ENCODE measurements at regions not wholly inside any gene's neighbourhood (a gene's known extent, or its start where the extent isn't known, plus 50 kb on each side); places are given as distances from the start of the nearest gene placed in this dataset.

GRCh38 chr12:130016986-130017385 is 113.2 kb upstream of the TMEM132D start:
- no peaks in the 10 kb centered on the region for H3K36me3 ChIP-seq
- TF ChIP-seq POLR2A (IDR thresholded peaks at IDR 0.05) (no peak), CTCF (IDR thresholded peaks at IDR 0.05) (no peak), POLR2AphosphoS5 (IDR thresholded peaks at IDR 0.05) (no peak)
- peak overlapping the region in 1 of 2 donors; percentile 17 for H3K27ac ChIP-seq
- no peaks in the 10 kb centered on the region for H3K4me1 ChIP-seq
- no peak overlapping the region for H3K4me3 ChIP-seq
- H3K27me3 ChIP-seq: peaks cover 0 to 43% of the 10 kb centered on the region in 2 donors
- no peak for DNase-seq (ENCODE audit: low spot score in 2 of 2)
- no peaks in the 10 kb centered on the region for H3K9me3 ChIP-seq
- intact Hi-C loops (cut with DNase I; ENCODE audit: low total_unique reads): no loop called here

- no peak for TF ChIP-seq POLR2AphosphoS5 (IDR thresholded peaks at IDR 0.05)
- TF ChIP-seq CTCF (IDR thresholded peaks at IDR 0.05): no peak
- TF ChIP-seq POLR2A (IDR thresholded peaks at IDR 0.05): no peak
- intact Hi-C loops (cut with DNase I; ENCODE audit: low total_unique reads): no loop called here
- DNase-seq (ENCODE audit: low spot score in 2 of 2): no peak
- Histone ChIP-seq H3K27ac (peak overlapping the region in 1 of 2 donors; percentile 25), H3K9me3 (no peaks in the 10 kb centered on the region), H3K36me3 (no peaks in the 10 kb centered on the region), H3K4me1 (no peaks in the 10 kb centered on the region), H3K4me3 (peak overlapping the region in 2 of 3 donors; percentile 15 to 43), H3K27me3 (peaks cover 0 to 43% of the 10 kb centered on the region in 2 donors)
These were observed 114.0 kb upstream of the TMEM132D start for GRCh38 chr12:130017591-130018449.

- intact Hi-C loops (cut with DNase I; ENCODE audit: low total_unique reads): no loop called here
- TF ChIP-seq CTCF (IDR thresholded peaks at IDR 0.05) (no peak), POLR2AphosphoS5 (IDR thresholded peaks at IDR 0.05) (no peak), POLR2A (IDR thresholded peaks at IDR 0.05) (no peak)
- Histone ChIP-seq H3K9me3 (no peaks in the 10 kb centered on the region), H3K36me3 (no peaks in the 10 kb centered on the region), H3K4me1 (no peaks in the 10 kb centered on the region), H3K27ac (no peak overlapping the region), H3K4me3 (no peak overlapping the region), H3K27me3 (peaks cover 0 to 43% of the 10 kb centered on the region in 2 donors)
- no peak for DNase-seq (ENCODE audit: low spot score in 2 of 2)
These were observed 114.8 kb upstream of the TMEM132D start for GRCh38 chr12:130018614-130019013.

GRCh38 chr12:130026608-130027176 is 122.9 kb upstream of the TMEM132D start:
- Histone ChIP-seq H3K36me3 (no peaks in the 10 kb centered on the region), H3K27ac (no peak overlapping the region), H3K9me3 (no peaks in the 10 kb centered on the region), H3K27me3 (peaks cover 0 to 21% of the 10 kb centered on the region in 2 donors), H3K4me1 (no peaks in the 10 kb centered on the region), H3K4me3 (no peak overlapping the region)
- no peak for DNase-seq (ENCODE audit: low spot score in 2 of 2)
- intact Hi-C loops (cut with DNase I; ENCODE audit: low total_unique reads): no loop called here
- TF ChIP-seq POLR2AphosphoS5 (IDR thresholded peaks at IDR 0.05): no peak
- peak in 1 of 3 donors; percentile 20 for TF ChIP-seq CTCF (IDR thresholded peaks at IDR 0.05)
- TF ChIP-seq POLR2A (IDR thresholded peaks at IDR 0.05): no peak

- intact Hi-C loops (cut with DNase I; ENCODE audit: low total_unique reads): no loop called here
- no peaks in the 10 kb centered on the region for H3K9me3 ChIP-seq
- DNase-seq (ENCODE audit: low spot score in 2 of 2): no peak
- TF ChIP-seq POLR2AphosphoS5 (IDR thresholded peaks at IDR 0.05) (no peak), POLR2A (IDR thresholded peaks at IDR 0.05) (no peak), CTCF (IDR thresholded peaks at IDR 0.05) (no peak)
- H3K27ac ChIP-seq: no peak overlapping the region
- peaks cover 0 to 26% of the 10 kb centered on the region in 2 donors for H3K27me3 ChIP-seq
- H3K4me1 ChIP-seq: no peaks in the 10 kb centered on the region
- no peaks in the 10 kb centered on the region for H3K36me3 ChIP-seq
- no peak overlapping the region for H3K4me3 ChIP-seq
These were observed 124.0 kb upstream of the TMEM132D start for GRCh38 chr12:130027798-130028197.
